K562 (cell line): ENCODE measurements at regions not wholly inside any gene's neighbourhood (a gene's known extent, or its start where the extent isn't known, plus 50 kb on each side); places are given as distances from the start of the nearest gene placed in this dataset.
A peak's percentile ranks its signal among the peaks of the same experiment; 100 is the strongest.

Experiments used
- CSDE1 ChIP-seq, 2 experiments: fragments of 450-650 bp; IDR thresholded peaks; 2 replicates each; pipeline ENCODE4 v1.6.1; 2016; ENCODE audit warnings: mild to moderate bottlenecking in 1 of 2
- CTCFL ChIP-seq: IDR thresholded peaks from 2 replicates; pipeline ENCODE4 v1.6.1; 2011; ENCODE audit warnings: borderline replicate concordance, low read depth, mild to moderate bottlenecking, moderate library complexity, low read length; ENCODE audit not compliant: insufficient read depth, poor library complexity, severe bottlenecking
- DACH1 ChIP-seq: fragments of 450-650 bp; IDR thresholded peaks from 2 replicates; pipeline ENCODE4 v1.6.1; 2018; ENCODE audit not compliant: partially characterized antibody
- FOXJ2 ChIP-seq: fragments of 200-800 bp; sonication (Bioruptor generic); IDR thresholded peaks from 2 replicates; pipeline ENCODE4 v1.6.1; 2016; ENCODE audit warnings: missing genetic modification characterization, missing compliant biosample characterization
- FUS ChIP-seq: fragments of 200-400 bp; formaldehyde crosslinking; optimal IDR thresholded peaks from 2 replicates; pipeline ENCODE3; 2017; ENCODE audit warnings: low read depth, low read length
- GTF2F1 ChIP-seq: IDR thresholded peaks from 2 replicates; pipeline ENCODE4 v1.6.1; 2011; ENCODE audit warnings: low read depth, low read length, improper control_type of control experiment
- HDAC6 ChIP-seq: IDR thresholded peaks from 2 replicates; pipeline ENCODE4 v1.6.1; 2012; ENCODE audit warnings: low read depth, mild to moderate bottlenecking, control low read depth, inconsistent platforms, low read length, moderate library complexity
- MAFK ChIP-seq: IDR thresholded peaks from 2 replicates; pipeline ENCODE4 v1.6.1; 2011; ENCODE audit warnings: low read length, improper control_type of control experiment
- MAZ ChIP-seq, 2 experiments: fragments of 450-650 bp in 1 of 2; sonication (generic) in 1 of 2; formaldehyde crosslinking; IDR thresholded peaks in 1 of 2; conservative IDR thresholded peaks in 1 of 2; 2 replicates each; pipeline versions ENCODE4 v1.4.0 to v1.5.0; 2020; ENCODE audit warnings: mild to moderate bottlenecking in 1 of 2, missing genetic modification reagents in 1 of 2
- NKRF ChIP-seq: fragments of 450-650 bp; IDR thresholded peaks from 2 replicates; pipeline ENCODE4 v1.6.1; 2016; ENCODE audit warnings: borderline replicate concordance
- TRIM24 ChIP-seq, 2 experiments: fragments of 450-650 bp; IDR thresholded peaks; 2 replicates each; pipeline ENCODE4 v1.6.1; 2016
- ZNF133 ChIP-seq: fragments of 250-450 bp; sonication (Bioruptor Pico); IDR thresholded peaks from 2 replicates; pipeline ENCODE4 v1.4.0; 2020; ENCODE audit warnings: mild to moderate bottlenecking
- ZNF318 ChIP-seq, 2 experiments: fragments of 450-650 bp; IDR thresholded peaks; 2 replicates each; pipeline ENCODE4 v1.6.1; 2016; ENCODE audit warnings: mild to moderate bottlenecking in 2 of 2, borderline replicate concordance in 1 of 2, low read depth in 1 of 2, moderate library complexity in 1 of 2
- ZNF445 ChIP-seq: fragments of 250-450 bp; sonication (Bioruptor Pico); IDR thresholded peaks from 2 replicates; pipeline ENCODE4 v1.4.0; 2020; ENCODE audit warnings: low read depth, mild to moderate bottlenecking, moderate library complexity

GRCh38 chr6:50959081-50959641 is 140.5 kb downstream of the TFAP2B start (continued):
- no peak; a peak in 1 of 4 replicates for TF ChIP-seq ZNF318 (IDR thresholded peaks at IDR 0.05; ENCODE audit: borderline replicate concordance in 1 of 2, low read depth in 1 of 2)
- TF ChIP-seq NKRF = peak; percentile 45; the same call in 1 of the 2 replicates
- no peak for TF ChIP-seq ZNF133 (CRISPR knock-in tag)
- TF ChIP-seq GTF2F1 = no peak
- peak; percentile 25; the same call in 1 of the 2 replicates for TF ChIP-seq MAFK
- TF ChIP-seq HDAC6 = no peak
- no peak for TF ChIP-seq FUS
- peak; percentile 73 to 85 for TF ChIP-seq TRIM24 (IDR thresholded peaks at IDR 0.05)
- TF ChIP-seq CSDE1 (IDR thresholded peaks at IDR 0.05) = no peak
- TF ChIP-seq MAZ (CRISPR knock-in tag; conservative IDR thresholded peaks at IDR 0.05 in 1 of 2, IDR thresholded peaks at IDR 0.05 in 1 of 2) = peak; percentile 17 to 28; a peak in 1 of 4 replicates
- TF ChIP-seq FOXJ2 (tag) = peak; percentile 37; the same call in 1 of the 2 replicates
- no peak for TF ChIP-seq ZNF445
- no peak for TF ChIP-seq DACH1
- TF ChIP-seq CTCFL = no peak
